ENCODE measurements at regions not wholly inside any gene's neighbourhood (a gene's known extent, or its start where the extent isn't known, plus 50 kb on each side); places are given as distances from the start of the nearest gene placed in this dataset.

GRCh38 chr18:40690062-40690461 lies 1265.0 kb upstream of the PIK3C3 start:
- TF ChIP-seq SIN3A (IDR thresholded peaks at IDR 0.05; ENCODE audit: borderline replicate concordance, insufficient read depth, low read length) (no peak), FOXP2 (optimal IDR thresholded peaks at IDR 0.05; ENCODE audit: borderline replicate concordance, extremely low read depth, extremely low read length, insufficient read depth) (no peak), POLR2AphosphoS5 (IDR thresholded peaks at IDR 0.05; ENCODE audit: low read depth, low read length) (no peak), TAF1 (IDR thresholded peaks at IDR 0.05; ENCODE audit: borderline replicate concordance, insufficient read depth, low read length) (no peak)
- TF ChIP-seq, protein P1, sequence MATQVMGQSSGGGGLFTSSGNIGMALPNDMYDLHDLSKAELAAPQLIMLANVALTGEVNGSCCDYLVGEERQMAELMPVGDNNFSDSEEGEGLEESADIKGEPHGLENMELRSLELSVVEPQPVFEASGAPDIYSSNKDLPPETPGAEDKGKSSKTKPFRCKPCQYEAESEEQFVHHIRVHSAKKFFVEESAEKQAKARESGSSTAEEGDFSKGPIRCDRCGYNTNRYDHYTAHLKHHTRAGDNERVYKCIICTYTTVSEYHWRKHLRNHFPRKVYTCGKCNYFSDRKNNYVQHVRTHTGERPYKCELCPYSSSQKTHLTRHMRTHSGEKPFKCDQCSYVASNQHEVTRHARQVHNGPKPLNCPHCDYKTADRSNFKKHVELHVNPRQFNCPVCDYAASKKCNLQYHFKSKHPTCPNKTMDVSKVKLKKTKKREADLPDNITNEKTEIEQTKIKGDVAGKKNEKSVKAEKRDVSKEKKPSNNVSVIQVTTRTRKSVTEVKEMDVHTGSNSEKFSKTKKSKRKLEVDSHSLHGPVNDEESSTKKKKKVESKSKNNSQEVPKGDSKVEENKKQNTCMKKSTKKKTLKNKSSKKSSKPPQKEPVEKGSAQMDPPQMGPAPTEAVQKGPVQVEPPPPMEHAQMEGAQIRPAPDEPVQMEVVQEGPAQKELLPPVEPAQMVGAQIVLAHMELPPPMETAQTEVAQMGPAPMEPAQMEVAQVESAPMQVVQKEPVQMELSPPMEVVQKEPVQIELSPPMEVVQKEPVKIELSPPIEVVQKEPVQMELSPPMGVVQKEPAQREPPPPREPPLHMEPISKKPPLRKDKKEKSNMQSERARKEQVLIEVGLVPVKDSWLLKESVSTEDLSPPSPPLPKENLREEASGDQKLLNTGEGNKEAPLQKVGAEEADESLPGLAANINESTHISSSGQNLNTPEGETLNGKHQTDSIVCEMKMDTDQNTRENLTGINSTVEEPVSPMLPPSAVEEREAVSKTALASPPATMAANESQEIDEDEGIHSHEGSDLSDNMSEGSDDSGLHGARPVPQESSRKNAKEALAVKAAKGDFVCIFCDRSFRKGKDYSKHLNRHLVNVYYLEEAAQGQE (IDR thresholded peaks at IDR 0.05; ENCODE audit: insufficient read depth in 1 of 2, low read depth in 2 of 2, low read length in 2 of 2): no peak

DNA sequence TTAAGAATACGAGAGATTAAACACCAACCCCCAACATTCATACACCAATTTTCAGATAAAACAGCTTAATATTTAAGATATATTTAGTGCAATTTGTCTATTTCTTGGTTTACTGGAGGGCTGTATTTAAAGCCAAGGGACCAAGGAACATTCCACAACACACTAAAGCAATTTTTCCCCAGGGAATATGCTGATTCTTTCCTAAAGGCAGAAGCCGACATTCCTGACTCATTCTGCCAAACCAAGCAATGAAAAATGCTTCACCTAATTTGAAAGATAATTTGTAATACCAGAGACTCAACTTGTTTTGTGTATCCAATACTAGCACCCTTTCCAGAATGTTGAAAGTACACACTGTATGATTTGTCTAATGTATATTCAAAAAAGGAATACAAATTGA lies 1267.6 kb upstream of the PIK3C3 start:
- TF ChIP-seq SIN3A (IDR thresholded peaks at IDR 0.05; ENCODE audit: borderline replicate concordance, insufficient read depth, low read length) (no peak), TAF1 (IDR thresholded peaks at IDR 0.05; ENCODE audit: borderline replicate concordance, insufficient read depth, low read length) (no peak)
- TF ChIP-seq, protein P1 (IDR thresholded peaks at IDR 0.05; ENCODE audit: insufficient read depth in 1 of 2, low read depth in 2 of 2, low read length in 2 of 2): no peak

GRCh38 chr18:40686836-40687235 lies 1268.2 kb upstream of the PIK3C3 start:
- no peak for TF ChIP-seq SIN3A (IDR thresholded peaks at IDR 0.05; ENCODE audit: borderline replicate concordance, insufficient read depth, low read length)
- TF ChIP-seq TAF1 (IDR thresholded peaks at IDR 0.05; ENCODE audit: borderline replicate concordance, insufficient read depth, low read length): no peak
- TF ChIP-seq, protein P1 (IDR thresholded peaks at IDR 0.05; ENCODE audit: insufficient read depth in 1 of 2, low read depth in 2 of 2, low read length in 2 of 2): no peak
- no peak for TF ChIP-seq FOXP2 (optimal IDR thresholded peaks at IDR 0.05; ENCODE audit: borderline replicate concordance, extremely low read depth, extremely low read length, insufficient read depth)
- TF ChIP-seq POLR2AphosphoS5 (IDR thresholded peaks at IDR 0.05; ENCODE audit: low read depth, low read length): no peak

DNA sequence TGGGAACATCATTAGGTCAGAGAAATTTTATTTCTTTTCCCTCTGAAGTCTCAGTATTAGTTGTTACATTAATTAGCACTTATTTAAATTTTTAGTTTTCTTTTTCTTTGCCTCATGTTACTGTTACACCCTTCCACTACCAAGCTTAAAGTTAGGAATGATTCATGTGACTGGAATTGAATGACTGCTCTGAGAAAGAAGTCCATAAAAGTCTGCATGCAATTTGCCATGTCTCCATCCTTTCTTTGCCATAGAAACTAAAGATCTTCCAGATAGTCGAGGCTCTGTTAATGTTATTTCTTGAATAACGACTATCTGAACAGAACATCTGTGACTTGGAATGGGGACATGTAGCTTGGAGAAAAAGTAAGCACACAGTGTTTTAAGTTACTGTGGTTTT lies 1269.8 kb upstream of the PIK3C3 start:
- TF ChIP-seq SIN3A (IDR thresholded peaks at IDR 0.05; ENCODE audit: borderline replicate concordance, insufficient read depth, low read length) (no peak), TAF1 (IDR thresholded peaks at IDR 0.05; ENCODE audit: borderline replicate concordance, insufficient read depth, low read length) (no peak), FOXP2 (optimal IDR thresholded peaks at IDR 0.05; ENCODE audit: borderline replicate concordance, extremely low read depth, extremely low read length, insufficient read depth) (no peak), POLR2AphosphoS5 (IDR thresholded peaks at IDR 0.05; ENCODE audit: low read depth, low read length) (no peak)
- TF ChIP-seq, protein P1 (IDR thresholded peaks at IDR 0.05; ENCODE audit: insufficient read depth in 1 of 2, low read depth in 2 of 2, low read length in 2 of 2): no peak

- no peak for TF ChIP-seq SIN3A (IDR thresholded peaks at IDR 0.05; ENCODE audit: borderline replicate concordance, insufficient read depth, low read length)
- no peak for TF ChIP-seq FOXP2 (optimal IDR thresholded peaks at IDR 0.05; ENCODE audit: borderline replicate concordance, extremely low read depth, extremely low read length, insufficient read depth)
- TF ChIP-seq, protein P1 (IDR thresholded peaks at IDR 0.05; ENCODE audit: insufficient read depth in 1 of 2, low read depth in 2 of 2, low read length in 2 of 2): no peak
- no peak for TF ChIP-seq POLR2AphosphoS5 (IDR thresholded peaks at IDR 0.05; ENCODE audit: low read depth, low read length)
- TF ChIP-seq TAF1 (IDR thresholded peaks at IDR 0.05; ENCODE audit: borderline replicate concordance, insufficient read depth, low read length): no peak
Observed at GRCh38 chr18:40678318-40678717, 1276.7 kb upstream of the PIK3C3 start.

Data from PFSK-1 (cell line).